PC-9 (cell line): ENCODE measurements at regions not wholly inside any gene's neighbourhood (a gene's known extent, or its start where the extent isn't known, plus 50 kb on each side); places are given as distances from the start of the nearest gene placed in this dataset.
A peak's percentile ranks its signal among the peaks of the same experiment; 100 is the strongest.

ENCODE experiments used
- BruUV-seq: library from RNA; stranded (reverse); fragments of 400-500 nt; replicated peaks from 2 replicates; lab custom pipeline; 2021; lab: Mats Ljungman, UMichigan
- CTCF ChIA-PET: fragments of 300-600 bp; sonication (Branson Sonifier 250); formaldehyde crosslinking; loops from one replicate; lab custom pipeline; 2022; ENCODE audit warnings: antibody characterized with exemption; lab: Charles Lee
- POLR2A ChIA-PET: fragments of 300-600 bp; sonication (Branson Sonifier 250); formaldehyde crosslinking; loops from one replicate; lab custom pipeline; 2022; ENCODE audit warnings: antibody characterized with exemption; ENCODE audit not compliant: unreplicated experiment; lab: Charles Lee
- DNase-seq, 2 experiments: peaks; one replicate each; pipeline versions ENCODE4 v3.0.0 to v3.0.0-alpha.2; 2015 to 2022; ENCODE audit warnings: mixed read lengths in 1 of 2
- H2AFZ ChIP-seq: fragments of 200-600 bp; sonication (generic); 2 replicates; pipeline ENCODE4 v1.8.1; 2017; ENCODE audit warnings: antibody characterized with exemption
- H3F3A ChIP-seq: fragments of 200-600 bp; sonication (generic); 2 replicates; pipeline ENCODE4 v1.8.1; 2017; ENCODE audit warnings: antibody characterized with exemption, mild to moderate bottlenecking, low read depth; ENCODE audit not compliant: insufficient read depth
- H3K27ac ChIP-seq: fragments of 200-600 bp; sonication (generic); 2 replicates; pipeline ENCODE4 v1.6.1; 2016; ENCODE audit warnings: mixed run types
- H3K27me3 ChIP-seq: fragments of 200-600 bp; sonication (generic); 2 replicates; pipeline ENCODE4 v1.6.1; 2016; ENCODE audit warnings: low read depth, mixed run types; ENCODE audit not compliant: insufficient read depth
- H3K36me3 ChIP-seq: fragments of 200-600 bp; sonication (generic); 2 replicates; pipeline ENCODE4 v1.6.1; 2016; ENCODE audit warnings: low read depth, mixed run types
- H3K4me1 ChIP-seq: fragments of 200-600 bp; sonication (generic); replicated peaks from 2 replicates; pipeline ENCODE4 v1.6.1; 2016; ENCODE audit warnings: mixed run types; ENCODE audit not compliant: insufficient read depth
- H3K4me2 ChIP-seq: fragments of 200-600 bp; sonication (generic); 2 replicates; pipeline ENCODE4 v1.6.1; 2017; ENCODE audit warnings: mixed run types
- H3K4me3 ChIP-seq: fragments of 200-600 bp; sonication (generic); 2 replicates; pipeline ENCODE4 v1.6.1; 2016; ENCODE audit warnings: mixed run types
- H3K79me2 ChIP-seq: fragments of 200-600 bp; sonication (generic); 2 replicates; pipeline ENCODE4 v1.6.1; 2017; ENCODE audit warnings: low read depth, mixed run types
- H3K9me2 ChIP-seq: fragments of 200-600 bp; sonication (generic); 2 replicates; pipeline ENCODE4 v1.8.1; 2017; ENCODE audit warnings: mild to moderate bottlenecking; ENCODE audit not compliant: insufficient read depth
- H3K9me3 ChIP-seq: fragments of 200-600 bp; sonication (generic); 2 replicates; pipeline ENCODE4 v1.8.1; 2016; ENCODE audit warnings: low read depth; ENCODE audit not compliant: insufficient read depth
- H4K20me1 ChIP-seq: fragments of 200-600 bp; sonication (generic); 2 replicates; pipeline ENCODE4 v1.8.1; 2017; ENCODE audit not compliant: insufficient read depth
- EZH2 ChIP-seq: fragments of 200-600 bp; sonication (generic); IDR thresholded peaks from 2 replicates; pipeline ENCODE4 v1.8.0; 2017; ENCODE audit warnings: antibody characterized with exemption, low read depth
- intact Hi-C: fragments of 100-400 bp; cut with micrococcal nuclease; formaldehyde crosslinking; loops from one replicate; pipeline ENCODE4 v1.10.0; 2022; ENCODE audit not compliant: unreplicated experiment
- TF ChIP-seq, protein P1 (sequence below): fragments of 200-600 bp; sonication (generic); conservative IDR thresholded peaks from 2 replicates; pipeline ENCODE4 v1.6.1; 2017; ENCODE audit warnings: mixed run types, antibody characterized with exemption, mild to moderate bottlenecking, moderate library complexity

- BruUV-seq = no TSS peak
- CTCF ChIA-PET = no interaction called here
Measured at GRCh38 chr3:161838021-161838420, 341.4 kb downstream of the OTOL1 start.

DNA sequence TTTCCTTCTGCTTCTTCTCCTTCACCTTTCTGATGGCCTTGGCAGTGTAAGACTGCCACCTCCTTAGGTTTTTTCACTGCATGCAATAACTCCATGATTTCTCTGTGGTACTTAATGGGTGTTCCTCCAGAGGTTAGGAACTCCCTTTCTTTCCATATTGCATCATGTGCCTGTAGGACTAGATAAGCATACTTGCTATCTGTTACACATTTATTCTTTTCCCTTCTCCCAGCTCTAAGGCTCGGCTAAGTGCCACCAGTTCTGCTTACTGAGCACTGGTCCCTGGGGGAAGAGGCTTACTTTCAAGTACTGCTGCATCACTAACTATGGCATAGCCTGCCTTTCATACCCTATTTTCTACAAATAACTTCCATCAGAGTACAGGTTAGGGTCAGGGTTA, 351.8 kb downstream of the OTOL1 start:
- Histone ChIP-seq H4K20me1 (no peaks in the 10 kb centered on the region), H3K9me2 (no peaks in the 10 kb centered on the region), H3K4me3 (no peak overlapping the region), H3K27ac (no peak overlapping the region), H3K27me3 (no peaks in the 10 kb centered on the region), H2AFZ (no peak overlapping the region), H3F3A (no peaks in the 10 kb centered on the region), H3K9me3 (no peaks in the 10 kb centered on the region), H3K4me2 (no peak overlapping the region), H3K4me1 (no peaks in the 10 kb centered on the region), H3K79me2 (no peaks in the 10 kb centered on the region), H3K36me3 (no peaks in the 10 kb centered on the region)
- ChIA-PET POLR2A (no interaction called here), CTCF (no interaction called here)
- BruUV-seq = no TSS peak
- TF ChIP-seq, protein P1, sequence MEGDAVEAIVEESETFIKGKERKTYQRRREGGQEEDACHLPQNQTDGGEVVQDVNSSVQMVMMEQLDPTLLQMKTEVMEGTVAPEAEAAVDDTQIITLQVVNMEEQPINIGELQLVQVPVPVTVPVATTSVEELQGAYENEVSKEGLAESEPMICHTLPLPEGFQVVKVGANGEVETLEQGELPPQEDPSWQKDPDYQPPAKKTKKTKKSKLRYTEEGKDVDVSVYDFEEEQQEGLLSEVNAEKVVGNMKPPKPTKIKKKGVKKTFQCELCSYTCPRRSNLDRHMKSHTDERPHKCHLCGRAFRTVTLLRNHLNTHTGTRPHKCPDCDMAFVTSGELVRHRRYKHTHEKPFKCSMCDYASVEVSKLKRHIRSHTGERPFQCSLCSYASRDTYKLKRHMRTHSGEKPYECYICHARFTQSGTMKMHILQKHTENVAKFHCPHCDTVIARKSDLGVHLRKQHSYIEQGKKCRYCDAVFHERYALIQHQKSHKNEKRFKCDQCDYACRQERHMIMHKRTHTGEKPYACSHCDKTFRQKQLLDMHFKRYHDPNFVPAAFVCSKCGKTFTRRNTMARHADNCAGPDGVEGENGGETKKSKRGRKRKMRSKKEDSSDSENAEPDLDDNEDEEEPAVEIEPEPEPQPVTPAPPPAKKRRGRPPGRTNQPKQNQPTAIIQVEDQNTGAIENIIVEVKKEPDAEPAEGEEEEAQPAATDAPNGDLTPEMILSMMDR = no peak
- intact Hi-C loops = no loop called here
- no peak for DNase-seq

More at GRCh38 chr3:161838021-161838420, 341.4 kb downstream of the OTOL1 start:
- intact Hi-C loops = no loop called here
- no peak for DNase-seq
- Histone ChIP-seq H3K79me2 (no peaks in the 10 kb centered on the region), H3K9me2 (no peaks in the 10 kb centered on the region; the same call in 1 of the 2 replicates), H3K27me3 (no peaks in the 10 kb centered on the region), H3K36me3 (no peaks in the 10 kb centered on the region), H3K9me3 (no peaks in the 10 kb centered on the region), H3K27ac (no peak overlapping the region), H4K20me1 (no peaks in the 10 kb centered on the region), H3K4me3 (no peak overlapping the region), H3K4me1 (no peaks in the 10 kb centered on the region), H3K4me2 (no peak overlapping the region), H2AFZ (no peak overlapping the region), H3F3A (no peaks in the 10 kb centered on the region)
- no peak for TF ChIP-seq EZH2
- TF ChIP-seq, protein P1 = no peak
- POLR2A ChIA-PET = no interaction called here

DNA sequence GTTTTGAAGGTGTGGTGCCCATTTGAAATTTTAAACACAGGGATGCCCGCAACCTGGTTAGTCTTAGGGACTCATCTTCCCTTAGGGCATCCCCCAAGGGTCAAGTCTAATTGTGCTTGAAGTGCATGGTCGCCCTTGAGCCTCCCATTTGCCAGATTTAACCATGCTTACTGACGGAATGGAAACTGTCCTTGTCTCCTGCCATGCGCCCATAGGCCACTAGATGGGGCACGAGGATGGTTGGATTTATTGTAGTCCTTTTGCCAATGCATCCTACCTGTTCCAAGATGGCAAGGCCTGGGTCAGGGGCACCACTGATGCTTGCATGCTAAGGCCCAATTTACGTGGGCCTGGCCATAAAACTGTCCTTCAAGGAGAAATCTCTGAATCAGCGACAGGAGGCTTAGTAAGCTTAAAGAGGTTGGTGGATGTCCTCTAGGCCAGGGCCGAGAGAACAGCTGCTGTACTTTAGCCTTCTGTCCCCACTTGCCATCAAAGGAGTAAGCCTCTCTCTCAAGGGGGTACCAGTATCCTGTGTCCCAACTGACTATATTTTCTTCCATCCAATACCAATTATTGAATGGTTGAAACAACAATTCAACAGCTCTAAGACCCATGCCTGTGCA, 355.4 kb downstream of the OTOL1 start:
- Histone ChIP-seq H3K27ac (no peak overlapping the region), H2AFZ (no peak overlapping the region), H3K9me2 (no peaks in the 10 kb centered on the region), H3K4me2 (no peak overlapping the region), H4K20me1 (no peaks in the 10 kb centered on the region), H3K36me3 (no peaks in the 10 kb centered on the region), H3K4me3 (no peak overlapping the region), H3K4me1 (no peaks in the 10 kb centered on the region), H3K9me3 (no peaks in the 10 kb centered on the region), H3F3A (no peaks in the 10 kb centered on the region), H3K79me2 (no peaks in the 10 kb centered on the region), H3K27me3 (no peaks in the 10 kb centered on the region)
- CTCF ChIA-PET = no interaction called here
- TF ChIP-seq EZH2 = no peak
- TF ChIP-seq, protein P1 = peak; percentile 90
- POLR2A ChIA-PET = no interaction called here
- no TSS peak for BruUV-seq
- intact Hi-C loops = loop anchor here (2.0 to 5.0 kb wide), 4 partner anchors 291 to 1640 kb away; no protein-coding TSS in a partner anchor
- DNase-seq = peak in 1 of 2 experiments; percentile 64
